Chondrocyte (in vitro differentiated cells): ENCODE measurements at regions not wholly inside any gene's neighbourhood (a gene's known extent, or its start where the extent isn't known, plus 50 kb on each side); places are given as distances from the start of the nearest gene placed in this dataset.
A peak's percentile ranks its signal among the peaks of the same experiment; 100 is the strongest.

Source experiments
- DNase-seq: peaks from one replicate; pipeline ENCODE4 v3.0.0; 2021; ENCODE audit warnings: mixed read lengths, low spot score
- H3K27ac Mint-ChIP-seq: one replicate; pipeline ENCODE4 v1.8.0; 2021; ENCODE audit warnings: mild to moderate bottlenecking, moderate library complexity, mixed read lengths; ENCODE audit not compliant: unreplicated experiment
- H3K27me3 Mint-ChIP-seq: 2 replicates; pipeline ENCODE4 v1.8.0; 2021; ENCODE audit warnings: low read depth, mixed read lengths
- H3K36me3 Mint-ChIP-seq: 2 replicates; pipeline ENCODE4 v1.8.0; 2021; ENCODE audit warnings: low read depth, mixed read lengths
- H3K4me1 Mint-ChIP-seq: 2 replicates; pipeline ENCODE4 v1.8.0; 2021; ENCODE audit warnings: low read depth, mild to moderate bottlenecking, mixed read lengths
- H3K4me3 Mint-ChIP-seq: one replicate; pipeline ENCODE4 v1.8.0; 2021; ENCODE audit warnings: mild to moderate bottlenecking, moderate library complexity, mixed read lengths; ENCODE audit not compliant: unreplicated experiment
- H3K9me3 Mint-ChIP-seq: 2 replicates; pipeline ENCODE4 v1.8.0; 2021; ENCODE audit warnings: low read depth, mixed read lengths
- CTCF ChIP-seq: fragments of 200-600 bp; sonication (generic); IDR thresholded peaks from 2 replicates; pipeline ENCODE4 v1.5.0; 2021; ENCODE audit warnings: antibody characterized with exemption, mild to moderate bottlenecking, moderate library complexity

GRCh38 chr14:53316504-53316903 is 163.4 kb upstream of the DDHD1 start:
- no peak for DNase-seq
- H3K27ac Mint-ChIP-seq = no peak overlapping the region
- no peak for TF ChIP-seq CTCF

GRCh38 chr14:53310412-53310811 is 157.3 kb upstream of the DDHD1 start:
- H3K36me3 Mint-ChIP-seq = peaks cover 10% of the 10 kb centered on the region
- no peak for DNase-seq
- peaks cover 26% of the 10 kb centered on the region for H3K9me3 Mint-ChIP-seq
- no peak overlapping the region for H3K4me3 Mint-ChIP-seq
- TF ChIP-seq CTCF = no peak
- no peak overlapping the region for H3K27ac Mint-ChIP-seq
- H3K4me1 Mint-ChIP-seq = peaks cover 19% of the 10 kb centered on the region
- H3K27me3 Mint-ChIP-seq = no peaks in the 10 kb centered on the region

More at GRCh38 chr14:53316504-53316903, 163.4 kb upstream of the DDHD1 start:
- Mint-ChIP-seq H3K36me3 (peaks cover 15% of the 10 kb centered on the region), H3K4me1 (peaks cover 9% of the 10 kb centered on the region), H3K4me3 (no peak overlapping the region), H3K27me3 (no peaks in the 10 kb centered on the region), H3K9me3 (peaks cover 29% of the 10 kb centered on the region)

DNA sequence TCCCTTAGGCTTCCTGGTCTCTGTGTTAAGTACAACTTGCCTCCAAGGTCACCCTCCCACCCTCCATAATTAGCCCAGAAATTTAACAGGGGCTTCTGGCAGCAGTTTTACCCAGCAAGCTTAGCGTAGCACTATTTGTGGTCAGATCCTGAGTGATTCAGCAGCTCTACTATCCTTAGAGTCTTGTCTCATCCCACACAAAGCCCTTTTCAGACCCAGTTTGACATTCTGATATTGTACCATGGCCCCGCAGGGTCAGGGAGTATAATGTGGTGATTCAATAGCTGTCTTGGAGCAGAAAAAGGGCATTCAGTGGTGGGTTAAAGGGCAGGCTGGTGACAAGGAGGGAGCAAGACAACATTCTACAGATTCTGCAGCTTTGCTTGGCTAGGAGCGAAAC is 153.8 kb upstream of the DDHD1 start:
- Mint-ChIP-seq H3K27ac (peak overlapping the region; percentile 50), H3K27me3 (no peaks in the 10 kb centered on the region), H3K36me3 (peaks cover 8% of the 10 kb centered on the region), H3K9me3 (peaks cover 15% of the 10 kb centered on the region), H3K4me3 (peak overlapping the region; percentile 69), H3K4me1 (peaks cover 31% of the 10 kb centered on the region)
- no peak for TF ChIP-seq CTCF
- DNase-seq = no peak

DNA sequence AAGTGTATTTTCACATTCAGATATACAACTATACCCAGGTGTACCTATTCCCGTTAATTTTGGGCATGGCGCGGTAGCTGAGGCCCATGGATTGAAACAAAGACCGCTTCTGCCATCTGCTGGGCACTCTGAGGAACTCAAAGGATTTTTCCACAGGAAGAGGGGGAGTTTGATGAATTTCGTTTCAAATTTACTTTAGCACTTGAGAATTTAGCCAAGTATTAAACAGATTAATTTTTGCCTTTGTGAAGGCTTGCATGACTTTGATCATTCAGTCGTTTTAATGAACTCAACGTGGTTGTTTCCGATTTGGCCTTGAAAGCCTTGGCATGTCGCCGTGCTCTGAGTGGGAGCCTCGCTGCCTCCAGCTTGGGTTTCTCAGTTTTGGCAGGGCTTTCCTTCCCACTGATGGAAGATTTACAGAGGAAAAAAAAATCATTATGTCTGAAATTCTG is 153.2 kb upstream of the DDHD1 start:
- Mint-ChIP-seq H3K27ac (peak overlapping the region; percentile 68), H3K36me3 (peaks cover 6% of the 10 kb centered on the region), H3K4me3 (peak overlapping the region; percentile 69), H3K9me3 (peaks cover 16% of the 10 kb centered on the region), H3K27me3 (no peaks in the 10 kb centered on the region), H3K4me1 (peaks cover 31% of the 10 kb centered on the region)
- DNase-seq = no peak
- TF ChIP-seq CTCF = peak; percentile 99

- peaks cover 5% of the 10 kb centered on the region for H3K36me3 Mint-ChIP-seq
- H3K27me3 Mint-ChIP-seq = no peaks in the 10 kb centered on the region
- no peak for DNase-seq
These were observed 151.7 kb upstream of the DDHD1 start for GRCh38 chr14:53304726-53305381.

More at GRCh38 chr14:53304726-53305381, 151.7 kb upstream of the DDHD1 start:
- Mint-ChIP-seq H3K4me3 (no peak overlapping the region), H3K27ac (peak overlapping the region; percentile 72), H3K9me3 (peaks cover 9% of the 10 kb centered on the region), H3K4me1 (peaks cover 31% of the 10 kb centered on the region)
- TF ChIP-seq CTCF = no peak
